Activated T-helper 1 cell treated with anti-CD3 and anti-CD28 coated beads, Interleukin-12 subunit alpha, Interleukin-12 subunit beta, Interleukin-2, Interleukin-4 antibody, amounts not matched to agents 30 ng/mL and 10 ng/mL and 1 ng/mL, durations not matched to agents 14 hours and 24 hours and 36 hours (primary cell): ENCODE measurements at regions not wholly inside any gene's neighbourhood (a gene's known extent, or its start where the extent isn't known, plus 50 kb on each side); places are given as distances from the start of the nearest gene placed in this dataset.

Experiments
- DNase-seq: peaks from one replicate; pipeline ENCODE4 v3.0.0; 2021; ENCODE audit warnings: low spot score
- H3K27ac Mint-ChIP-seq: one replicate; pipeline ENCODE4 v1.8.0; 2021; ENCODE audit warnings: mild to moderate bottlenecking, mixed read lengths
- H3K27me3 Mint-ChIP-seq: one replicate; pipeline ENCODE4 v1.8.0; 2022; ENCODE audit warnings: mild to moderate bottlenecking, moderate library complexity, mixed read lengths; ENCODE audit not compliant: insufficient read depth
- H3K36me3 Mint-ChIP-seq: one replicate; pipeline ENCODE4 v1.8.0; 2021; ENCODE audit warnings: low read depth, mixed read lengths
- H3K4me1 Mint-ChIP-seq: one replicate; pipeline ENCODE4 v1.8.0; 2021; ENCODE audit warnings: low read depth, mixed read lengths
- H3K4me3 Mint-ChIP-seq: one replicate; pipeline ENCODE4 v1.8.0; 2021; ENCODE audit warnings: mild to moderate bottlenecking, moderate library complexity, mixed read lengths
- H3K9me3 Mint-ChIP-seq: one replicate; pipeline ENCODE4 v1.8.0; 2021; ENCODE audit warnings: mixed read lengths
- intact Hi-C: fragments of 100-400 bp; cut with micrococcal nuclease; formaldehyde crosslinking; loops from one replicate; pipeline ENCODE4 v1.15.1; 2024

DNA sequence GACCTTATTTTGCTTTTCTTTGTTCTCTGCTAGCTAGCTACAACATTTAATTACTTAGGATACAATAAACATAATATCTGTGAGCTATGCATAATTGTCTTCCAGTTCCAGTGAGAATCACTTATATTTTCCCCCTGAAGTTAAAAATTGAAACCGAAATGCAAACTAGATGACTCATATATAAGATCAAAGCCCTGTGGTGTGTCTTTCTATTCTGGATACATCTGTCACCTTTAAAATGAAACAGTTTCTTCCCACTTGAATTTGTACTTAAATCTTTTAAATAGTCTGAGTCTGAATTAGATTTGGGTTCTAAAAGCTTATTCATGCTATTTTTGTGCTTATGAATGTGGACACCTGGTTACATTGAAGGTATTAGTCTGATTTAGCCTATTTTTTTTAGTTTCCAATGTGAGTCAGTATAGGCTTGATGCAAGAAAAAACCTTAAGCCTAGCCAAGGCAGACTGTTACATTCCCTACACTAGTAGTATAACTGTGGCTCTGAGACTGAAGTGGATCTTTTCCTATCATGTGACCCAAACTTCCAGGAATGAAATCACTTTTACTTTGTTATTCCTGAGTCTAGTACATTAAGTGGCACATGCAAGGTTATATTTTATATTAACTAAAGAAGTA lies 703.5 kb upstream of the RGMB start:
- Mint-ChIP-seq H3K27ac (no peak overlapping the region), H3K36me3 (no peaks in the 10 kb centered on the region), H3K4me1 (peaks cover 9% of the 10 kb centered on the region), H3K9me3 (no peaks in the 10 kb centered on the region), H3K27me3 (peaks cover 2% of the 10 kb centered on the region), H3K4me3 (no peak overlapping the region)
- intact Hi-C loops: no loop called here
- DNase-seq: no peak

DNA sequence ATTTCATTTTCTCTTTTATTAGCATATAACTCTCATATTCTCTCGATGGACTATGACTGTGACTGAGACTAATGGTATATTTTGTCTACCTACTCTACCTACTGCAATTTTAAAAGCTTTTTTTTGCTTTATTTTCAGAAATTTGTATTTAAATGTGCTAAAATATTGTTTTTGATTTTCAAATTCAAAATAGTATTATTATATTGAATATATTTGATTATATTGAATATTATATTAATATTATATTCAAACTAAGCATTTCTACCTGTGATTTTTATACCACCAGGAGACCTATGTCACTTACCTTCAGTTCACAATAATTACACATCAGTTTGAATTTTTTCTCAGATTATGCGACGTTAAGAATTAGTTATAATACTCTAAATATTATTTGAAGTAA lies 700.5 kb upstream of the RGMB start:
- Mint-ChIP-seq H3K36me3 (no peaks in the 10 kb centered on the region), H3K4me1 (peaks cover 9% of the 10 kb centered on the region), H3K9me3 (no peaks in the 10 kb centered on the region), H3K4me3 (no peak overlapping the region), H3K27ac (no peak overlapping the region), H3K27me3 (peaks cover 1% of the 10 kb centered on the region)
- intact Hi-C loops: no loop called here
- DNase-seq: no peak

DNA sequence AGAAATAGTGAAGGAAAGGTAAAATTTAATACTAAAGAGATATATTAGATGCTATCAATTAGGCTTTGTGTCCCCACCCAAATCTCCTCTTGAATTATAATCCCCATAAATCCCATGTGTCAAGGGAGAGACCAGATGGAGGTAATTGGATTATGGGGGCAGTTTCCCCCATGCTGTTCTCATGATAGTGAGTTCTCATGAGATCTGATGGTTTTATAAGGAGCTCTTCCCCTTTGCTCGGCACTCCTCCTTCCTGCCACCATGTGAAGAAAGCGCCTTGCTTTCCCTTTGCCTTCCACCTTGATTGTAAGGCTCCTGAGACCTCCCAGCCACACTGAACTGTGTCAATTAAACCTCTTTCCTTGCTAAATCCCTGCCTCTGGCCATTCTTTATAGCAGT lies 697.0 kb upstream of the RGMB start:
- no peak overlapping the region for H3K4me3 Mint-ChIP-seq
- no peak for DNase-seq
- no peaks in the 10 kb centered on the region for H3K4me1 Mint-ChIP-seq
- H3K9me3 Mint-ChIP-seq: no peaks in the 10 kb centered on the region
- no peaks in the 10 kb centered on the region for H3K36me3 Mint-ChIP-seq
- H3K27me3 Mint-ChIP-seq: peaks cover 1% of the 10 kb centered on the region
- intact Hi-C loops: no loop called here
- H3K27ac Mint-ChIP-seq: no peak overlapping the region

DNA sequence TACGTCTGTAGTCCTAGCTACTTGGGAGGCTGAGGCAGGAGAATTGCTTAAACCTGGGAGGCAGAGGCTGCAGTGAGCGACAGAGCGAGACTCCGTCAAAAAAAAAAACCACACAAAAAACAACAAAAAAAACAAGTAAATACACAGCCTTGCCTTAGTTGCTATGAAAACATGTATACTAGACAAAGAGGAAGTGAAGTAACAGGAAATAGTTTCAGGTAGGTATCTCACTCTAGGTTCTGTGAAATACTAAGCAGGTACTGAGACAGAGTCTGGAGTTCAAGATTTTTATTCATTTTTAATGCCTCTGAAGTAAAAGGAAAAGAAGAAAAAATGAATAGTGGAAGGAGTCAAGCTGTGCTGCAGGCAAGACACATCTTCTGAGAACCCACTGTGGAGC lies 687.9 kb upstream of the RGMB start:
- intact Hi-C loops: no loop called here
- H3K27ac Mint-ChIP-seq: no peak overlapping the region
- DNase-seq: no peak
- no peaks in the 10 kb centered on the region for H3K27me3 Mint-ChIP-seq
- H3K36me3 Mint-ChIP-seq: no peaks in the 10 kb centered on the region
- no peaks in the 10 kb centered on the region for H3K9me3 Mint-ChIP-seq
- H3K4me1 Mint-ChIP-seq: no peaks in the 10 kb centered on the region
- H3K4me3 Mint-ChIP-seq: no peak overlapping the region

DNA sequence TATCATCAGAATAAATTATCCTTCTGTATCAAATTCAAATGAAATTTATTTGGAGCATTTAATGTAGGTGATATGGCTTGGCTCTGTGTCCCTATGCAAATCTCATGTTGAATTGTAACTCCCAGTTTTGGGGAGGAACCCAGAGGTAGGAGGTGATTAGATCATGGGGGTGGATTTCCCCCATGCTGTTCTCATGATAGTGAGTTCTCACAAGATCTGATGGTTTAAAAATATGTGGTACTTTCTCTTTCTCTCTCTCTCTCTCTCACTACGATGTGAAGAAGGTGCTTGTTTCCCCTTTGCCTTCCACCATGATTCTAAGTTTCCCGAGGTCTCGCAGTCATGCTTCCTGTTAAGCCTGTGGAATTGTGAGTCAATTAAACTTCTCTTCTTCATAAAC lies 678.4 kb upstream of the RGMB start:
- no peak for DNase-seq
- Mint-ChIP-seq H3K27ac (no peak overlapping the region), H3K9me3 (no peaks in the 10 kb centered on the region), H3K4me1 (no peaks in the 10 kb centered on the region), H3K4me3 (no peak overlapping the region), H3K36me3 (no peaks in the 10 kb centered on the region), H3K27me3 (peaks cover 2% of the 10 kb centered on the region)
- intact Hi-C loops: no loop called here

DNA sequence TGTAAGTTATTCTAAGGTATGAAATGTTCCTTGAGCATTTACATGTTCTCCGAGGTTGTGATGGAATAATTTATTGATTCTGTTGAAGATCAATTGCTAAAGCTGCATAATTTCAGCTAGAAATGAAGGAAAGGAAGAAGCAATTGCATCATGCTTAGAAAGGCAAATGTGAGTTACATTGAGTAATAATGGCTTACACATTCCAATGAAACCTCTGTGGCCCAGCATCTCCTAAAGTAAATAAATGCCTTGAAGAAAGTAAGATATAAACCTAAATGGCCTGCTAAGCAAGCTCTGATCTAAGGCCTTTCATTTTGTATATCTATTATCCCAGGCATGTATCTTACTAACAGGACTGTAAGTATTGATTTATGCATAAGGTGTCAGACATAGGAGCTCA lies 677.3 kb upstream of the RGMB start:
- no peak overlapping the region for H3K4me3 Mint-ChIP-seq
- no peaks in the 10 kb centered on the region for H3K9me3 Mint-ChIP-seq
- no peaks in the 10 kb centered on the region for H3K4me1 Mint-ChIP-seq
- H3K36me3 Mint-ChIP-seq: no peaks in the 10 kb centered on the region
- peaks cover 2% of the 10 kb centered on the region for H3K27me3 Mint-ChIP-seq
- no peak for DNase-seq
- intact Hi-C loops: no loop called here
- no peak overlapping the region for H3K27ac Mint-ChIP-seq

DNA sequence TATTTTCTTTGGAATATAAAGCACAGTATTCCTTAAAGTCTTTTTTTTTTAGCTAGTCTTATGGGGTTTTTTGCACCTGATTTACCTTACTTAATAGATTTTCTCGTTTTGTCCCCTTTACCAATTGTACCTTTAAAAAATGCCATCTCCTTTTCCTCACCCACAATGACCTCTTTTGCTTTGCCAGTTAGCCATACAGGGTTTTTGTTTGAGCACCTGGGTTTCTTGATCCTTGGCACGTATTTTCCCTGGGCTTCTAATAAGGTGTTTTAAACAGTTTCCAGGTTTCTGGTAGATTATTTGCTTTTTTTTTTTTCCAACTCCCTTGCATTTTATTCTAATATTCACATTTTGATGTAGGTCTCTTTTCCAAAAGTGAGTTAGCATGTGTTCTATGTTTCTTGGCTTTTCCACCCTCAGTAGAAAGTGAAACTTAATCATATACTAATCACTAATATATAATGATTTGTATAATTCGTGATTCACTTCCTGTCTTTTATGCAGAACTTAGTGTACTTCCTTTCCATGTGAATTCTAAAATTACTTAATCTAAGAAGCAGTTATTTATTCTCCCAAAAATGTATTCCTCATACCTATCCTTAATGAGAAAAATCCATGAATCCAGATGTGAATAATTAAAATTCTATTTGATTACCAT lies 673.9 kb upstream of the RGMB start:
- H3K36me3 Mint-ChIP-seq: no peaks in the 10 kb centered on the region
- H3K4me1 Mint-ChIP-seq: no peaks in the 10 kb centered on the region
- peaks cover 2% of the 10 kb centered on the region for H3K27me3 Mint-ChIP-seq
- no peaks in the 10 kb centered on the region for H3K9me3 Mint-ChIP-seq
- no peak overlapping the region for H3K27ac Mint-ChIP-seq
- no peak for DNase-seq
- no peak overlapping the region for H3K4me3 Mint-ChIP-seq
- intact Hi-C loops: no loop called here

DNA sequence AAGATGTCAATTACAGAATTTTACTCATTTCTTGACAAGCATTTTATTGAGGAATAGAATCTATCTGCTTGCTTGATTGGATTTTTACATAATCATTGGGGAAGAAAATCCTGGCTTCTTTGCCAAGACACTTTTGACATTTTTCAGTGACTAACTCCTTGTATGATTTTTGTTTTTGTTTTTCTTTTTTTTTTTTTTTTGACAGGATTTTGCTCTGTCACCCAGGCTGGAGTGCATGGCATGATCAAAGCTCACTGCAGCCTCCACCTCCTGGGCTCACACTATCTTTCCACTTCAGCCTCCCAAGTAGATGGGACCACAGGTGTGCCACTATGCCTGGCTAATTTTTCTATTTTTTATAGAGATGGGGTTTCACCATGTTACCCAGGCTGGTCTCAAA lies 672.3 kb upstream of the RGMB start:
- Mint-ChIP-seq H3K27me3 (peaks cover 2% of the 10 kb centered on the region), H3K4me1 (no peaks in the 10 kb centered on the region), H3K4me3 (no peak overlapping the region), H3K27ac (no peak overlapping the region), H3K36me3 (no peaks in the 10 kb centered on the region), H3K9me3 (no peaks in the 10 kb centered on the region)
- no peak for DNase-seq
- intact Hi-C loops: no loop called here

DNA sequence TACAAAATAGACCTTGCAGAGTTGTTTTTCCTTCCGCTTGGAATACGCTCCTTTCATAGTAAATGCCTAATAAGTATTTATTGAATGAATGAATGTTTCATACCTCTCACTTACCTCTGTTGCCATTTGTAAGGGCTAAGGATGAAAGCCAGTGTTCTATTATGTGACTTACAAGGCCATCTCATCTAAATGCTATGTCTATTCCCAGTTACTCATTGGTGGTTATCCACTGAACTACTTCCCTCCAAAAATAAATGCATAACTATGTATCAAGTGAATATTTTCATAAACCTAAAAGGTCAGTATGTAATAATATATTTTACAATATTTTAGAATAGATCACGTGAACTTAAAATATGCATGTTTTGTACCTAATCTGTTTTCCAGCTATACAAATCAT lies 670.5 kb upstream of the RGMB start:
- no peaks in the 10 kb centered on the region for H3K9me3 Mint-ChIP-seq
- intact Hi-C loops: no loop called here
- H3K27me3 Mint-ChIP-seq: no peaks in the 10 kb centered on the region
- H3K4me3 Mint-ChIP-seq: no peak overlapping the region
- H3K36me3 Mint-ChIP-seq: no peaks in the 10 kb centered on the region
- no peak overlapping the region for H3K27ac Mint-ChIP-seq
- DNase-seq: no peak
- no peaks in the 10 kb centered on the region for H3K4me1 Mint-ChIP-seq

DNA sequence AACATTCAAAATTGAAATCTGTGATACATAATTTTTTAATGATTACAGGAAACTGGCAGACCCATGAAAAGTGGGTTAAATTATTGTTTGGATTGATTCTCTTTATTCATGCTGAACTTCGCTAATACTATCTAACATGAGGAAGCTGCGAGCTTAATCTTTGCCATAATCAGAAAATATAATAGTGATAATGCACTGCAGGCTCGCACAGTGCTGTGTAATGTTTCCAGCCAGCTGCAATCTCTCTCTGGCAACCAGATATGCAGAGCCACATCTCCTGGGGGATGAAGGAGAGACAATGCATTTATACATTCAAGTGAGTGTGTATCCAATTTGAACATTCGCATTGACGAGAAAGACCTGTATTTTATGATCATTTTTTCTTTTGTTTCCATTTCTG lies 669.7 kb upstream of the RGMB start:
- H3K4me1 Mint-ChIP-seq: no peaks in the 10 kb centered on the region
- intact Hi-C loops: no loop called here

DNA sequence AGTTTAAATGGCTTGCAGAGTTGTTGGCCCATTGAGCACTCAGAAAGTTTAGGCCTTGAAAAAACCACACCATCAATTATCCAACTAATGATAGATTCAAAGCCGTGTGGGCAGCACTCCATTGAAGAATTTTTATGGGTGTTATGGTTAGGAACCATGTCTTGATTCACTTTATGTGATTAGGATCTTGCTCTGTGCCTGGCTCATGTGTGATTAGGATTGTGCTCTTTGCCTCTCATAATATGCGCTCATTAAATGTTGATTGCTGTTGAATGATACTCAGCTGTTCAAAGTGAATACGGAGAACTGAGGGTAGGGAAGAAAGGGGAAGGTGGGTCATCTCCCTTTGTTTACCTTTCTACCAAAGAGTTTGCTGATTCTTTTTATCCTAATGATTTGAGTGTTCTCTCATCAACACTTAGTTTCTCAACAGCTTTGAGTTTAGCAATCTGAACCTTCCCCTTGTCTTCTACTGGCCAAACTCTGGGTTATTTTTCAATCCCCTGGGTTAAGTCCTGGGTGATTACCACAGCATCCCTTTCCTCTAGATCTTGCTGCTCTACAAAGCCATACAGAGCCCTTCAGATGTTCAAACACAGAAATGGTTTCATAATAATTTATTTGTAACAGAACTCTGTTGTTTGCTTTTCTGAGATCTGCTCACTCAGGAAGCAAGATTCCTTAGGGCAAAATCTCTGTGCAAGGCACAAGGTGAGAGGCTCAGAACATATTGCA lies 668.8 kb upstream of the RGMB start:
- Mint-ChIP-seq H3K36me3 (no peaks in the 10 kb centered on the region), H3K4me3 (no peak overlapping the region), H3K27me3 (no peaks in the 10 kb centered on the region), H3K27ac (no peak overlapping the region), H3K4me1 (no peaks in the 10 kb centered on the region), H3K9me3 (no peaks in the 10 kb centered on the region)
- intact Hi-C loops: no loop called here
- no peak for DNase-seq

More for the DNA sequence above, 669.7 kb upstream of the RGMB start:
- Mint-ChIP-seq H3K27me3 (no peaks in the 10 kb centered on the region), H3K4me3 (no peak overlapping the region), H3K36me3 (no peaks in the 10 kb centered on the region), H3K27ac (no peak overlapping the region), H3K9me3 (no peaks in the 10 kb centered on the region)
- no peak for DNase-seq

DNA sequence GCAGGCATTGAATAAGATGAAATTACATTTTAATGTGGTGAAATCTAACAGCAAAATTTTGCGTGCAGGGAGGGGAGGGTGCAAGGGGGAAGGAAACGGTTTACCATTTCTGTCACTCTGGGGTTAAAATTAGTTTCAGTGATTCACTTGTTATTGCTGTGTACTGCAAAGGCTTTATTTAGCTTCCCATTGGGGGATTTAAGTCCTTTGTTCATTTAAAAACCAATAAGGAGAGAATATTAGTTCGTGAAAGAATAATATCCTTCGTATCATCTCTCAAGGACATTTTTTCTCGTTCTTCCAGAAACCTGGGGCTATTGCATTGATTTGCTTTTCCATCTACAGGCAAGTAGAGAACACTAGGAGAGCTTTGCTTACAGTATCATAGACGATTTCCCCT lies 667.8 kb upstream of the RGMB start:
- H3K36me3 Mint-ChIP-seq: no peaks in the 10 kb centered on the region
- intact Hi-C loops: no loop called here
- H3K9me3 Mint-ChIP-seq: no peaks in the 10 kb centered on the region
- H3K27me3 Mint-ChIP-seq: no peaks in the 10 kb centered on the region
- DNase-seq: no peak
- no peaks in the 10 kb centered on the region for H3K4me1 Mint-ChIP-seq
- no peak overlapping the region for H3K27ac Mint-ChIP-seq
- no peak overlapping the region for H3K4me3 Mint-ChIP-seq

DNA sequence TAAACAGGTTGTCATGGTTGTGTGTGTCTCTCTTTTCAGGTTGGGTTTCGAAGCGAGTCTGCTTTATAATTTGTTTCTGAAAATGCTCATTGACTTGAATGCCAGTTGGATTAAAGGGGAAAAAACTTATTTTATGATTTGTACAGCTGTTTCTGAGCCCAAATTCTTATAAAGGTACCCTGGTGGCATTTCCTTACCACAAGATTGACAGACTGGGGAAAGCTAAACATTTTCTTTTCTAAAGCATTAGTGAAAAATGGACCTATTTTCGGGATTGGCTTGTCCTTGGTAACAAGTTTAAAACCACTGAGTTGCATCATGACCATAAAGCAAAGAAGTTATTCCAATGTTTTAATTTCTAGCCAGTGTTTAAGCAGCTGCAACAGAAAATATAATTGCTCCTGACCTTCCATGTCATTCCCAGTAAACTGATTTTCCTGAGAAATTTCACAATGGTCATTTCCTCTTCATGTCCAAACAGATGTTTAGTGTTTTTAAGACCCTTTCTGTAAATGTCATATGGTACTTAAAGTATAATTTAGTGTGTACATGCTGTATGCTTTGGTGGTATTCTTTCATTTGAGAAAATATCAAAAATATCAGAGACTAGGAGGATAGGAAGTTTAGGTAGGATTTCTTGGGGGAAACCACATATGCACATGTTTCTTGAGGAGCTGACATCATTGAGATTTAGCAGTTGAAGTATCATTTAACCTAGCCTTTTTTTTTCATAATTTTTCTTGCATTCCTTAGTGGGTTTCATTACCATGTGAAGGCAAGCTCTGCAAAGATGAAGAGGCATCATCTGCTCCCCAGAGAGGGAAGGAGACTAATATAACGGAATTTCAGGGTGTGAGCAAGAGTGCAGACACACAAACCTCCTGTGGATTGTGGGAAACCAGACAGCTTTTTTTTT lies 667.1 kb upstream of the RGMB start:
- H3K27me3 Mint-ChIP-seq: no peaks in the 10 kb centered on the region
- intact Hi-C loops: no loop called here
- H3K4me1 Mint-ChIP-seq: no peaks in the 10 kb centered on the region
- H3K4me3 Mint-ChIP-seq: no peak overlapping the region
- no peak overlapping the region for H3K27ac Mint-ChIP-seq
- no peaks in the 10 kb centered on the region for H3K9me3 Mint-ChIP-seq
- H3K36me3 Mint-ChIP-seq: no peaks in the 10 kb centered on the region
- DNase-seq: no peak
